Spleen (tissue), 11 donors: ENCODE measurements at regions not wholly inside any gene's neighbourhood (a gene's known extent, or its start where the extent isn't known, plus 50 kb on each side); places are given as distances from the start of the nearest gene placed in this dataset.

Experiments
- DNase-seq: peaks from one replicate; pipeline ENCODE4 v3.0.0-alpha.2; 2020
- H3K27ac ChIP-seq, 8 donors: fragments of 200-600 bp; sonication (generic) in 7 of 8; 1 replicate in 4 of 8; 2 replicates in 4 of 8; pipeline versions ENCODE4 v1.5.0 to v1.8.0; 2016 to 2021; ENCODE audit warnings: inconsistent platforms in 4 of 8, mild to moderate bottlenecking in 4 of 8, moderate library complexity in 1 of 8
- H3K27me3 ChIP-seq, 7 donors: fragments of 200-600 bp; sonication (generic) in 6 of 7; replicated peaks in 1 of 7; 1 replicate in 4 of 7; 2 replicates in 3 of 7; pipeline versions ENCODE4 v1.5.0 to v1.8.0; 2016 to 2021; ENCODE audit warnings: inconsistent platforms in 3 of 7, mild to moderate bottlenecking in 1 of 7
- H3K36me3 ChIP-seq, 6 donors: fragments of 200-600 bp; sonication (generic) in 5 of 6; 1 replicate in 4 of 6; 2 replicates in 2 of 6; pipeline versions ENCODE4 v1.5.0 to v1.8.0; 2016 to 2021; ENCODE audit warnings: inconsistent platforms in 2 of 6
- H3K4me1 ChIP-seq, 6 donors: fragments of 200-600 bp; sonication (generic) in 5 of 6; 1 replicate in 3 of 6; 2 replicates in 3 of 6; pipeline versions ENCODE4 v1.5.0 to v1.8.0; 2016 to 2021; ENCODE audit warnings: inconsistent platforms in 3 of 6
- H3K4me3 ChIP-seq, 8 donors: fragments of 200-600 bp; sonication (generic) in 7 of 8; 1 replicate in 4 of 8; 2 replicates in 4 of 8; pipeline versions ENCODE4 v1.5.0 to v1.8.0; 2016 to 2021; ENCODE audit warnings: inconsistent platforms in 4 of 8, mild to moderate bottlenecking in 4 of 8, moderate library complexity in 2 of 8
- H3K9me3 ChIP-seq, 8 donors: fragments of 200-600 bp; sonication (generic) in 7 of 8; 1 replicate in 4 of 8; 2 replicates in 4 of 8; pipeline versions ENCODE4 v1.5.0 to v1.8.0; 2016 to 2021; ENCODE audit warnings: inconsistent platforms in 4 of 8
- POLR2A ChIP-seq, 3 donors: fragments of 450-650 bp; IDR thresholded peaks; one replicate each; pipeline ENCODE4 v1.5.1; 2017; ENCODE audit warnings: antibody characterized with exemption in 3 of 3, mild to moderate bottlenecking in 1 of 3
- POLR2AphosphoS5 ChIP-seq, 3 donors: sonication (generic); formaldehyde crosslinking; IDR thresholded peaks; one replicate each; pipeline ENCODE4 v1.5.1; 2017; ENCODE audit warnings: antibody characterized with exemption in 3 of 3
- WGBS, 5 donors: extraction: QIAGEN DNeasy Blood & Tissue Kit in 3 of 5; methylation state at CpG; one replicate each; pipeline versions ENCODE4 v1.1.5 to v1.1.7; 2013 to 2018; 5-methylcytosine and 5-hydroxymethylcytosine counted together
- intact Hi-C: fragments of 100-400 bp; cut with DNase I; formaldehyde crosslinking; loops from one replicate; pipeline ENCODE4 v1.15.0; 2023; ENCODE audit warnings: low total_unique reads
- TF ChIP-seq, protein P1 (sequence below), 11 experiments: fragments of 200-600 bp in 7 of 11; fragments of 450-650 bp in 4 of 11; sonication (generic) in 4 of 11; IDR thresholded peaks in 8 of 11; conservative IDR thresholded peaks in 3 of 11; 1 replicate in 7 of 11; 2 replicates in 4 of 11; pipeline versions ENCODE4 v1.4.0 to v1.8.0; 2016 to 2021; ENCODE audit warnings: antibody characterized with exemption in 11 of 11, inconsistent platforms in 4 of 11, mild to moderate bottlenecking in 1 of 11
- donor health status: healthy with polysubstance abuse.
- donor health status: DM: no; HTN: no; CAD: no; lungs with moderate emphysema.
- donor health status: DM: no; HTN: no; CAD: no.
- donor health status: Bipolar disorder and iron deficiency.
- donor health status: healthy.
- donor health status: DM: no; HTN: no; CAD: no.
- donor health status: DM: yes; HTN: yes; CAD: no.

DNA sequence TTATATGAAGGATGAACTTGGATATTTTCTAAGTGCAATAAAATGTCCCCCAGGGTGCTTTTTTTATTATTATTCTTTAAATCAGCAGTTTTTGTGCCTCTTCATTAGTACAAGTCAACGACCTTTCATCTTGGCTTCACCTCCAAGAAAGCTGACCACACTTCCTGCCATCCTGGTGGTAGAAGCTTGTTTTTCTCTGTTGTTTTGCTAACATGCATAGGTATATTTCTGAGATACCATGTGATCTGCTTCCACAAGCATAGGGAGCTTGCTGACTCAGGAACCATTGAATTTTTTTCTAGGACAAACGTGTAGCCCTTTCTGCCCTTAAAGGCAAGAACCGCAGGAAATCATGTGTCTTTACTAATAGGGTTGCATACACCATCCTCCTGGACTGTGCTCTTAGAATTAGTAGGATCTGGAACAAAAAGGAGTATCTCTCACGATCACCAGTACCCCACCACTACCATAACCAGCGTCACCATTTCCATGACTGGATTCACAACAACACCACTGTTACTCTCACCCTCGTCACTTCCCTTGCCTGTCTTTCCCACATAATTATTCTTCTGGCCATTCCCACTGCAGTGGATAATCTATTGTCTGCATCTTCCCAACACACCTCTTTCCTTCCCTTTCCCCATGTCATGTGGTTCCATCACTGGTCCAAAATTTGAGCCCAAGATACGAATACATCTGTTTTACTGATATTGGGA, 207.1 kb downstream of the MAFB start:
- Histone ChIP-seq H3K27ac (no peak overlapping the region), H3K4me3 (no peak overlapping the region), H3K4me1 (no peaks in the 10 kb centered on the region), H3K27me3 (no peaks in the 10 kb centered on the region), H3K36me3 (no peaks in the 10 kb centered on the region), H3K9me3 (peaks cover 0 to 6% (median 0%) of the 10 kb centered on the region in 8 donors)
- intact Hi-C loops = no loop called here
- 81 to 90% (median 87%) methylated on average over 7 of the region's 7 CpGs for WGBS, 5 donors
- TF ChIP-seq POLR2AphosphoS5 (IDR thresholded peaks at IDR 0.05) (no peak), POLR2A (IDR thresholded peaks at IDR 0.05) (no peak)
- TF ChIP-seq, protein P1, sequence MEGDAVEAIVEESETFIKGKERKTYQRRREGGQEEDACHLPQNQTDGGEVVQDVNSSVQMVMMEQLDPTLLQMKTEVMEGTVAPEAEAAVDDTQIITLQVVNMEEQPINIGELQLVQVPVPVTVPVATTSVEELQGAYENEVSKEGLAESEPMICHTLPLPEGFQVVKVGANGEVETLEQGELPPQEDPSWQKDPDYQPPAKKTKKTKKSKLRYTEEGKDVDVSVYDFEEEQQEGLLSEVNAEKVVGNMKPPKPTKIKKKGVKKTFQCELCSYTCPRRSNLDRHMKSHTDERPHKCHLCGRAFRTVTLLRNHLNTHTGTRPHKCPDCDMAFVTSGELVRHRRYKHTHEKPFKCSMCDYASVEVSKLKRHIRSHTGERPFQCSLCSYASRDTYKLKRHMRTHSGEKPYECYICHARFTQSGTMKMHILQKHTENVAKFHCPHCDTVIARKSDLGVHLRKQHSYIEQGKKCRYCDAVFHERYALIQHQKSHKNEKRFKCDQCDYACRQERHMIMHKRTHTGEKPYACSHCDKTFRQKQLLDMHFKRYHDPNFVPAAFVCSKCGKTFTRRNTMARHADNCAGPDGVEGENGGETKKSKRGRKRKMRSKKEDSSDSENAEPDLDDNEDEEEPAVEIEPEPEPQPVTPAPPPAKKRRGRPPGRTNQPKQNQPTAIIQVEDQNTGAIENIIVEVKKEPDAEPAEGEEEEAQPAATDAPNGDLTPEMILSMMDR (IDR thresholded peaks at IDR 0.05 in 8 of 11, conservative IDR thresholded peaks at IDR 0.05 in 3 of 11) = no peak
- DNase-seq = no peak

DNA sequence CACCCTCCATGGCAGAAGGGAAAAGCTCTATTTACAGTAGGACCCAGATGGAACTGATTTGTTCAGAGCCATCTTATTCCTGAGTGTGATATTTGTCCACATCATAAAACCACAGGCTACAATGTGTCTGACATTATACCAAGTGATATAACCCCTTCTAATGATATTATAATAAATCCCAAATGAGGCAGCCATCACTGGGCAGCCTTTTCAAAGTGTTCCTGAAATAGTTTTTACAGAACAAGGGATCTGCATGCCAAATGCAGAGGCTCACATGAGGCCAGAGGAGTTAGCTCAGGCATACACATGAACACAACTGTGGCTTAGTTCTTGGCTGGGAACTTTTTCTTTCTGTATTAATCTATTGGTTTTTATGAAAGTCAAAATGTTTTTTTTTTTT, 207.7 kb downstream of the MAFB start:
- Histone ChIP-seq H3K27ac (no peak overlapping the region), H3K4me1 (no peaks in the 10 kb centered on the region), H3K36me3 (no peaks in the 10 kb centered on the region), H3K9me3 (peaks cover 0 to 3% (median 0%) of the 10 kb centered on the region in 8 donors), H3K27me3 (no peaks in the 10 kb centered on the region), H3K4me3 (no peak overlapping the region)
- intact Hi-C loops = no loop called here
- TF ChIP-seq POLR2AphosphoS5 (IDR thresholded peaks at IDR 0.05) (no peak), POLR2A (IDR thresholded peaks at IDR 0.05) (no peak)
- TF ChIP-seq, protein P1 (IDR thresholded peaks at IDR 0.05 in 8 of 11, conservative IDR thresholded peaks at IDR 0.05 in 3 of 11) = no peak
- DNase-seq = no peak

DNA sequence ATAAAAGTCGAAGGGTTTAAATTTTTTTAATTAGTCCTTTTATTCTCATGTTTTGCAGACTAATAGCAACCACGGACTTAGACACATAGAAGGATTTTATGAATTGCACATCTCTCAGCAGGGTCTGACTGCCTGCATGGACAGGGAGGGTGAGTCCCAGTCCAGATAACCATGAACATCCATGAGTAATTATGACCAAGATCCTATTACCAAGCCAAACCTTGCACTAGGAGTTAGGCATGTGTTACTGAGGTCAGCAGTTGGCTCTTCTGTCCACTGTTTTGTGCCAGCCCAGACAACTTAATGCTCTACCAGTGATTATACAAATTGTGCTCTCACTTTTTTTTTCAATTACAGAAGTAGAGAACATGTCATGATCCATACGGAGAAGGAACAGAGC, 211.2 kb downstream of the MAFB start:
- 67 to 94% (median 73%) methylated on average over 3 of the region's 3 CpGs for whole genome bisulfite sequencing, 5 donors
- DNase-seq = no peak
- Histone ChIP-seq H3K9me3 (no peaks in the 10 kb centered on the region), H3K4me1 (no peaks in the 10 kb centered on the region), H3K36me3 (no peaks in the 10 kb centered on the region), H3K27me3 (no peaks in the 10 kb centered on the region), H3K27ac (no peak overlapping the region), H3K4me3 (no peak overlapping the region)
- TF ChIP-seq POLR2AphosphoS5 (IDR thresholded peaks at IDR 0.05) (no peak), POLR2A (IDR thresholded peaks at IDR 0.05) (no peak)
- TF ChIP-seq, protein P1 (IDR thresholded peaks at IDR 0.05 in 8 of 11, conservative IDR thresholded peaks at IDR 0.05 in 3 of 11) = no peak
- intact Hi-C loops = no loop called here

DNA sequence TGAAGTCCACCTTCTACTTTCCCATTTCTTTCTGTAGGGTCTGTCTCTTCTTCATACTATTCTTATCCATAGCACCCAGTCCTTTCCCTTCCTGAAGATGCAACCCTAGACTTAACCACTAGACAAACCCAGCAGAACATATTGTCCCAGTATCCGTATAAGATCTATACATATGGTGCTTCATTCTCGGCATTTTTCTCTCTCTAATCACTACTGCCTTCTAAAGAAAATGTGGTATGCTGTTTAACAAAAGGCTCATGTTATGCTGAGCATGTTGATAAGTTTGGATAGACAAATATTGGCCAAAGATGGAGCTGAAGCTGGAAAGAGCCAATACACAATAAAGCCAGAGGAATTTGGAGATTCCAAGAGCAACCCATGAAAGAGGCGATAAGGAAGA, 212.6 kb downstream of the MAFB start:
- Histone ChIP-seq H3K27me3 (no peaks in the 10 kb centered on the region), H3K27ac (no peak overlapping the region), H3K4me3 (no peak overlapping the region), H3K4me1 (peaks cover 0 to 5% (median under 1%) of the 10 kb centered on the region in 6 donors), H3K9me3 (no peaks in the 10 kb centered on the region), H3K36me3 (no peaks in the 10 kb centered on the region)
- no peak for DNase-seq
- 88 to 95% (median 94%) methylated on average over 3 of the region's 3 CpGs for WGBS, 5 donors
- TF ChIP-seq POLR2AphosphoS5 (IDR thresholded peaks at IDR 0.05) (no peak), POLR2A (IDR thresholded peaks at IDR 0.05) (no peak)
- TF ChIP-seq, protein P1 (IDR thresholded peaks at IDR 0.05 in 8 of 11, conservative IDR thresholded peaks at IDR 0.05 in 3 of 11) = no peak
- intact Hi-C loops = no loop called here
